ENCODE measurements at regions not wholly inside any gene's neighbourhood (a gene's known extent, or its start where the extent isn't known, plus 50 kb on each side); places are given as distances from the start of the nearest gene placed in this dataset.

GRCh38 chr10:84846658-84847316 is 518.4 kb downstream of the CCSER2 start (continued):
- no peak for TF ChIP-seq GLI2 (tag by site-specific recombination; IDR thresholded peaks at IDR 0.05; ENCODE audit: borderline replicate concordance, low read depth)

DNA sequence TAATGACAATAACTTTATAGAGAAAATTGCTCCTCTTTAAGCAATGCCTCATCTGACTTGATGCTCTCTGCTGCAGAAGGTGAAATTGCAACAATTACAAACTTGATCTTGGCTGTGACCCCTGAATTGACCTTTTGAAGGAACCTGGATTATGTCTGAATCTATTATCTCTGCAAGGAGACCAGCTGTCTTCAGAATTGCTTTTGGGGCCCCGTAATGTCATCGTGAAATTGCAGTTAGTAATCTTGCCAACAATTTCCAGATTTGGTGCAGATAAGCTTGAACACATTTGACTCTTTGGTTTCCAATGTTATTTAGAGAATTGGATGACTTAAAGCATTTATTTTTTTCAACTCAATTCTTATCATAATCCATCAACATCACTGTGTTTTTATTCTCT is 520.6 kb downstream of the CCSER2 start:
- Histone ChIP-seq H3K4me1 (ENCODE audit: control insufficient read depth, insufficient read depth, low read length) (no peaks in the 10 kb centered on the region), H3K9me3 (ENCODE audit: control insufficient read depth, insufficient read depth, low read depth, low read length) (no peaks in the 10 kb centered on the region), H3K4me3 (ENCODE audit: low read depth, low read length) (no peak overlapping the region), H3K27ac (ENCODE audit: extremely low read depth, low read depth, low read length) (no peak overlapping the region), H3K36me3 (ENCODE audit: control insufficient read depth in 2 of 2, insufficient read depth in 1 of 2, low read length in 2 of 2) (no peaks in the 10 kb centered on the region)
- TF ChIP-seq ZNF677 (tag by site-specific recombination; IDR thresholded peaks at IDR 0.05), result no peak
- no peak for TF ChIP-seq ZBTB44 (tag by site-specific recombination; IDR thresholded peaks at IDR 0.05)
- TF ChIP-seq ZNF76 (tag by site-specific recombination; IDR thresholded peaks at IDR 0.05; ENCODE audit: borderline replicate concordance, low read depth), result no peak
- TF ChIP-seq ZNF302 (tag by site-specific recombination; IDR thresholded peaks at IDR 0.05; ENCODE audit: low read depth), result no peak
- TF ChIP-seq ZNF221 (tag by site-specific recombination; IDR thresholded peaks at IDR 0.05; ENCODE audit: borderline replicate concordance), result no peak
- no peak for TF ChIP-seq ZNF426 (tag by site-specific recombination; IDR thresholded peaks at IDR 0.05)
- TF ChIP-seq MZF1 (tag by site-specific recombination; IDR thresholded peaks at IDR 0.05; ENCODE audit: borderline replicate concordance), result no peak
- no peak for TF ChIP-seq ZNF133 (tag by site-specific recombination; IDR thresholded peaks at IDR 0.05)
- no peak for TF ChIP-seq ZSCAN23 (tag by site-specific recombination; IDR thresholded peaks at IDR 0.05)
- no peak for TF ChIP-seq ZNF629 (tag by site-specific recombination; IDR thresholded peaks at IDR 0.05)
- no peak for TF ChIP-seq MYNN (tag by site-specific recombination; IDR thresholded peaks at IDR 0.05; ENCODE audit: borderline replicate concordance)
- TF ChIP-seq, protein P1, sequence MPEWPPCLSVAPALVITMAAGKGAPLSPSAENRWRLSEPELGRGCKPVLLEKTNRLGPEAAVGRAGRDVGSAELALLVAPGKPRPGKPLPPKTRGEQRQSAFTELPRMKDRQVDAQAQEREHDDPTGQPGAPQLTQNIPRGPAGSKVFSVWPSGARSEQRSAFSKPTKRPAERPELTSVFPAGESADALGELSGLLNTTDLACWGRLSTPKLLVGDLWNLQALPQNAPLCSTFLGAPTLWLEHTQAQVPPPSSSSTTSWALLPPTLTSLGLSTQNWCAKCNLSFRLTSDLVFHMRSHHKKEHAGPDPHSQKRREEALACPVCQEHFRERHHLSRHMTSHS (tag by site-specific recombination; IDR thresholded peaks at IDR 0.05), result no peak
- TF ChIP-seq ZNF624 (tag by site-specific recombination; IDR thresholded peaks at IDR 0.05), result no peak
- TF ChIP-seq, protein P2, sequence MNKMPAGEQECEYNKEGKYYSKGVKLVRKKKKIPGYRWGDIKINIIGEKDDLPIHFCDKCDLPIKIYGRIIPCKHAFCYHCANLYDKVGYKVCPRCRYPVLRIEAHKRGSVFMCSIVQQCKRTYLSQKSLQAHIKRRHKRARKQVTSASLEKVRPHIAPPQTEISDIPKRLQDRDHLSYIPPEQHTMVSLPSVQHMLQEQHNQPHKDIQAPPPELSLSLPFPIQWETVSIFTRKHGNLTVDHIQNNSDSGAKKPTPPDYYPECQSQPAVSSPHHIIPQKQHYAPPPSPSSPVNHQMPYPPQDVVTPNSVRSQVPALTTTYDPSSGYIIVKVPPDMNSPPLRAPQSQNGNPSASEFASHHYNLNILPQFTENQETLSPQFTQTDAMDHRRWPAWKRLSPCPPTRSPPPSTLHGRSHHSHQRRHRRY (tag by site-specific recombination; IDR thresholded peaks at IDR 0.05), result no peak
- TF ChIP-seq, protein P3, sequence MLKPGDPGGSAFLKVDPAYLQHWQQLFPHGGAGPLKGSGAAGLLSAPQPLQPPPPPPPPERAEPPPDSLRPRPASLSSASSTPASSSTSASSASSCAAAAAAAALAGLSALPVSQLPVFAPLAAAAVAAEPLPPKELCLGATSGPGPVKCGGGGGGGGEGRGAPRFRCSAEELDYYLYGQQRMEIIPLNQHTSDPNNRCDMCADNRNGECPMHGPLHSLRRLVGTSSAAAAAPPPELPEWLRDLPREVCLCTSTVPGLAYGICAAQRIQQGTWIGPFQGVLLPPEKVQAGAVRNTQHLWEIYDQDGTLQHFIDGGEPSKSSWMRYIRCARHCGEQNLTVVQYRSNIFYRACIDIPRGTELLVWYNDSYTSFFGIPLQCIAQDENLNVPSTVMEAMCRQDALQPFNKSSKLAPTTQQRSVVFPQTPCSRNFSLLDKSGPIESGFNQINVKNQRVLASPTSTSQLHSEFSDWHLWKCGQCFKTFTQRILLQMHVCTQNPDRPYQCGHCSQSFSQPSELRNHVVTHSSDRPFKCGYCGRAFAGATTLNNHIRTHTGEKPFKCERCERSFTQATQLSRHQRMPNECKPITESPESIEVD (tag by site-specific recombination; IDR thresholded peaks at IDR 0.05), result no peak
- CTCF ChIA-PET, result interaction anchor here (0.5 kb wide), 1 partner anchor 79 kb away, joined by 3 read pairs; no protein-coding TSS in a partner anchor
- POLR2A ChIA-PET, result no interaction called here

GRCh38 chr10:84850826-84851225 is 522.4 kb downstream of the CCSER2 start:
- H3K36me3 ChIP-seq (ENCODE audit: control insufficient read depth in 2 of 2, insufficient read depth in 1 of 2, low read length in 2 of 2), result no peaks in the 10 kb centered on the region
- no peaks in the 10 kb centered on the region for H3K9me3 ChIP-seq (ENCODE audit: control insufficient read depth, insufficient read depth, low read depth, low read length)
- TF ChIP-seq TCF7L2 (IDR thresholded peaks at IDR 0.05; ENCODE audit: borderline replicate concordance, low read depth, low read length) (no peak), GFI1B (tag by site-specific recombination; IDR thresholded peaks at IDR 0.05) (no peak), INSM2 (tag by site-specific recombination; IDR thresholded peaks at IDR 0.05) (no peak), ZNF701 (tag by site-specific recombination; IDR thresholded peaks at IDR 0.05) (no peak)
- TF ChIP-seq, protein P4, sequence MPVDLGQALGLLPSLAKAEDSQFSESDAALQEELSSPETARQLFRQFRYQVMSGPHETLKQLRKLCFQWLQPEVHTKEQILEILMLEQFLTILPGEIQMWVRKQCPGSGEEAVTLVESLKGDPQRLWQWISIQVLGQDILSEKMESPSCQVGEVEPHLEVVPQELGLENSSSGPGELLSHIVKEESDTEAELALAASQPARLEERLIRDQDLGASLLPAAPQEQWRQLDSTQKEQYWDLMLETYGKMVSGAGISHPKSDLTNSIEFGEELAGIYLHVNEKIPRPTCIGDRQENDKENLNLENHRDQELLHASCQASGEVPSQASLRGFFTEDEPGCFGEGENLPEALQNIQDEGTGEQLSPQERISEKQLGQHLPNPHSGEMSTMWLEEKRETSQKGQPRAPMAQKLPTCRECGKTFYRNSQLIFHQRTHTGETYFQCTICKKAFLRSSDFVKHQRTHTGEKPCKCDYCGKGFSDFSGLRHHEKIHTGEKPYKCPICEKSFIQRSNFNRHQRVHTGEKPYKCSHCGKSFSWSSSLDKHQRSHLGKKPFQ (tag by site-specific recombination; IDR thresholded peaks at IDR 0.05), result no peak
- TF ChIP-seq, protein P5, sequence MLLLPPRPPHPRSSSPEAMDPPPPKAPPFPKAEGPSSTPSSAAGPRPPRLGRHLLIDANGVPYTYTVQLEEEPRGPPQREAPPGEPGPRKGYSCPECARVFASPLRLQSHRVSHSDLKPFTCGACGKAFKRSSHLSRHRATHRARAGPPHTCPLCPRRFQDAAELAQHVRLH (tag by site-specific recombination; IDR thresholded peaks at IDR 0.05), result no peak
- ChIA-PET POLR2A (no interaction called here), CTCF (no interaction called here)
- no peak overlapping the region for H3K4me3 ChIP-seq (ENCODE audit: low read depth, low read length)
- H3K27ac ChIP-seq (ENCODE audit: extremely low read depth, low read depth, low read length), result no peak overlapping the region
- no peaks in the 10 kb centered on the region for H3K4me1 ChIP-seq (ENCODE audit: control insufficient read depth, insufficient read depth, low read length)
